ENCODE measurements at regions not wholly inside any gene's neighbourhood (a gene's known extent, or its start where the extent isn't known, plus 50 kb on each side); places are given as distances from the start of the nearest gene placed in this dataset.

- no peak for DNase-seq
These were observed 76.6 kb upstream of the DDX18 start for GRCh38 chr2:117737846-117738245.

GRCh38 chr2:117738991-117739839 lies 75.3 kb upstream of the DDX18 start:
- DNase-seq: no peak

GRCh38 chr2:117745537-117745936 lies 69.0 kb upstream of the DDX18 start:
- DNase-seq: no peak

GRCh38 chr2:117755768-117756167 lies 58.7 kb upstream of the DDX18 start:
- no peak for DNase-seq

- DNase-seq: no peak
These were observed 53.6 kb upstream of the DDX18 start for GRCh38 chr2:117760916-117761315.

- DNase-seq: no peak
These were observed 52.0 kb upstream of the DDX18 start for GRCh38 chr2:117762454-117762853.

- DNase-seq: no peak
These were observed 50.7 kb upstream of the DDX18 start for GRCh38 chr2:117763804-117764203.

All from hematopoietic multipotent progenitor cell treated with erythropoietin and hydrocortisone succinate and interleukin-3 and kit ligand, for 4 days (in vitro differentiated cells).